Mucosa of descending colon (tissue), 3 donors: ENCODE measurements at regions not wholly inside any gene's neighbourhood (a gene's known extent, or its start where the extent isn't known, plus 50 kb on each side); places are given as distances from the start of the nearest gene placed in this dataset.

Experiments
- ATAC-seq: fragments of 200-7000 bp; cut with Tn5 transposase; one replicate; pipeline ENCODE4 v1.9.1; 2020; ENCODE audit warnings: mild to moderate bottlenecking, moderate library complexity
- DNase-seq, 3 donors: peaks; one replicate each; pipeline ENCODE4 v3.0.0-alpha.2; 2020
- H3K36me3 ChIP-seq: fragments of 200-600 bp; one replicate; pipeline ENCODE4 v1.8.0; 2021; ENCODE audit warnings: low read depth, mild to moderate bottlenecking
- H3K4me1 ChIP-seq: fragments of 200-600 bp; one replicate; pipeline ENCODE4 v1.8.0; 2021; ENCODE audit warnings: low read depth, mild to moderate bottlenecking
- H3K4me3 ChIP-seq: fragments of 200-600 bp; one replicate; pipeline ENCODE4 v1.8.0; 2021; ENCODE audit warnings: mild to moderate bottlenecking
- H3K9me3 ChIP-seq: fragments of 200-600 bp; one replicate; pipeline ENCODE4 v1.8.0; 2021; ENCODE audit warnings: mild to moderate bottlenecking
- intact Hi-C, 2 donors: fragments of 100-400 bp; cut with DNase I in 1 of 2; cut with micrococcal nuclease in 1 of 2; formaldehyde crosslinking; loops; one replicate each; pipeline versions ENCODE4 v1.11.0 to v1.11.1; 2022; cut with DNase I, micrococcal nuclease
- TF ChIP-seq, protein P1 (sequence below): fragments of 200-600 bp; IDR thresholded peaks from one replicate; pipeline ENCODE4 v1.8.0; 2022; ENCODE audit warnings: antibody characterized with exemption, mild to moderate bottlenecking
- donor health status: DM: no; HTN: no; CAD: no; lungs with moderate emphysema.
- donor health status: DM: no; HTN: no; CAD: no.
- donor health status: DM: no; HTN: yes; CAD: no.

DNA sequence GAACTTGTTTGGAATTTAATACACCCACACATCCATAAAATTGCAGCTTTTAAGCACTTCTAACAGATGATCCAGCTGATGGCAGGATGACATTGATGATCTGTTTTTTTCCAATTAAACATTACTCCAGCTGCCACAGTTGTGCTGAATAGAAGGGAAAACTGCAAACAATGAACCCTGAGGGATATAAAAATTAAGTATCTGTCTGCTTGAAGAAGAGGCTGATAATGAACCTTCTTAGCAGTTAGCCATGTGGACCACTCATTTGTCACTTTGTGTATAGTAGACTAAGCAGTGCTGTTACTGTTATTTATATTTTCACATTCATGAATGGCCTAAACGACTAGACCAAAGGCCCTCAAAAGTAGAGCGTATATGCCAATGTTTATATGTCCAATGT, 1201.0 kb upstream of the LRRTM1 start:
- DNase-seq, result no peak
- intact Hi-C loops, result no loop called here
- Histone ChIP-seq H3K4me1 (no peaks in the 10 kb centered on the region), H3K4me3 (no peak overlapping the region), H3K36me3 (no peaks in the 10 kb centered on the region), H3K9me3 (no peaks in the 10 kb centered on the region)
- ATAC-seq, result no peak
- TF ChIP-seq, protein P1, sequence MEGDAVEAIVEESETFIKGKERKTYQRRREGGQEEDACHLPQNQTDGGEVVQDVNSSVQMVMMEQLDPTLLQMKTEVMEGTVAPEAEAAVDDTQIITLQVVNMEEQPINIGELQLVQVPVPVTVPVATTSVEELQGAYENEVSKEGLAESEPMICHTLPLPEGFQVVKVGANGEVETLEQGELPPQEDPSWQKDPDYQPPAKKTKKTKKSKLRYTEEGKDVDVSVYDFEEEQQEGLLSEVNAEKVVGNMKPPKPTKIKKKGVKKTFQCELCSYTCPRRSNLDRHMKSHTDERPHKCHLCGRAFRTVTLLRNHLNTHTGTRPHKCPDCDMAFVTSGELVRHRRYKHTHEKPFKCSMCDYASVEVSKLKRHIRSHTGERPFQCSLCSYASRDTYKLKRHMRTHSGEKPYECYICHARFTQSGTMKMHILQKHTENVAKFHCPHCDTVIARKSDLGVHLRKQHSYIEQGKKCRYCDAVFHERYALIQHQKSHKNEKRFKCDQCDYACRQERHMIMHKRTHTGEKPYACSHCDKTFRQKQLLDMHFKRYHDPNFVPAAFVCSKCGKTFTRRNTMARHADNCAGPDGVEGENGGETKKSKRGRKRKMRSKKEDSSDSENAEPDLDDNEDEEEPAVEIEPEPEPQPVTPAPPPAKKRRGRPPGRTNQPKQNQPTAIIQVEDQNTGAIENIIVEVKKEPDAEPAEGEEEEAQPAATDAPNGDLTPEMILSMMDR, result no peak

DNA sequence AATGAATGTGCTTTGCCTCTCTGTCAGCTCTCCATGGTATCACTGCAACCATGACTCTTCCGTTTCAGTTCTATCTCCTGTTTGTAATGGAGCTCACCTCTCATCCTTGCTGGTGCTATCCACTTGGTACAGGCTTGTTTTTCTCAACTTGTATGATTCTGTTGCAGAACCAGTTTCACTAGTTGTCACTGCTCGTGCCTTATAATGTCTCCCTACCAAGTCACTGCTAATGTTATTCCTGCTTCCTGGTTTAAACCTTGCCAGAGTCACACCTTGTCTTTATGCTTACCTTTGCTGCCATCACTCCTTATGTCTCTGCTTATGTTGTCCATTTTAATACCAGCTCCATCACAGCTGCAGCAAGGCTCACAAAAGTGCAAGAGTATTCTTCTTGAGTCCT, 1191.0 kb upstream of the LRRTM1 start:
- Histone ChIP-seq H3K4me3 (no peak overlapping the region), H3K9me3 (peaks cover 15% of the 10 kb centered on the region), H3K36me3 (no peaks in the 10 kb centered on the region), H3K4me1 (no peaks in the 10 kb centered on the region)
- no peak for ATAC-seq
- intact Hi-C loops, result loop anchor here in 1 of 2 donors (1.0 kb wide), 1 partner anchor 22 kb away; no protein-coding TSS in a partner anchor
- TF ChIP-seq, protein P1, result no peak
- DNase-seq, result no peak

DNA sequence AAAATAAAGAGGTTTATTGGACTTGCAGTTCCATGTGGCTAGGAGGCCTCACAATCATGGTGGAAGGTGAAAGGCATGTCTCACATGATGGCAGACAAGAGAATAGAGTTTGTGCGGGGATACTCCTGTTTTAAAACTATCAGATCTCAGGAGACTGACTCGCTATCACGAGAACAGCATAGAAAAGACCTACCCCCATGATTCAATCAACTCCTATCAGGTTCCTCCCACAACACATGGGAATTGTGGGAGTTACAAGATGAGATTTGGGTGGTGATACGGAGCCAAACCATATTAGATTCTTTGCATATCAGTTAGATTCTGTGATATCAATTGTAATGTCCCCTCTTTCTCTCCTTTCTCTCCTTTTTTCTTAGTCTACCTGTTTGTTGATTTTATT, 1178.7 kb upstream of the LRRTM1 start:
- Histone ChIP-seq H3K4me3 (no peak overlapping the region), H3K9me3 (peaks cover 15% of the 10 kb centered on the region), H3K4me1 (no peaks in the 10 kb centered on the region), H3K36me3 (no peaks in the 10 kb centered on the region)
- ATAC-seq (no peak), DNase-seq (no peak)
- intact Hi-C loops, result no loop called here
- TF ChIP-seq, protein P1, result no peak

DNA sequence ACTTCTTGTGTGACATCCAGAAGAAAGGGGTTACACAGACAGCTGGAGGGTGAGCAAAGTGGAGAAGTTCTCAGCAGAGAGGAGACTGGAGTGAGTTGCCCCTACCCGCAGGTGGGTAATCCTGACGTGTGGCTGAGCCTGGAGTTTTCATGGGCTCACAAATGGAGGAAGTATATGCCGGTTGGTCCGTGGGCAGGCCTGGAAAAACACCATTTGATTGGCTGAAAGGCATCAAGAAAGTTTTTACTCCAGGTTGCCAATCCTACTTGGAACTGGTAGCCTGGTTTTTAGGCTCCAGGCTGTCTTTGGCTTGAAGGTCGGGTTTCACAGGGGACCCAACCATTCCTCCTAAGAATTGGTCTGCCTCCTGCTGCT, 1177.4 kb upstream of the LRRTM1 start:
- ATAC-seq (no peak), DNase-seq (no peak)
- Histone ChIP-seq H3K36me3 (no peaks in the 10 kb centered on the region), H3K9me3 (peaks cover 13% of the 10 kb centered on the region), H3K4me1 (no peaks in the 10 kb centered on the region), H3K4me3 (no peak overlapping the region)
- intact Hi-C loops, result no loop called here
- TF ChIP-seq, protein P1, result no peak

DNA sequence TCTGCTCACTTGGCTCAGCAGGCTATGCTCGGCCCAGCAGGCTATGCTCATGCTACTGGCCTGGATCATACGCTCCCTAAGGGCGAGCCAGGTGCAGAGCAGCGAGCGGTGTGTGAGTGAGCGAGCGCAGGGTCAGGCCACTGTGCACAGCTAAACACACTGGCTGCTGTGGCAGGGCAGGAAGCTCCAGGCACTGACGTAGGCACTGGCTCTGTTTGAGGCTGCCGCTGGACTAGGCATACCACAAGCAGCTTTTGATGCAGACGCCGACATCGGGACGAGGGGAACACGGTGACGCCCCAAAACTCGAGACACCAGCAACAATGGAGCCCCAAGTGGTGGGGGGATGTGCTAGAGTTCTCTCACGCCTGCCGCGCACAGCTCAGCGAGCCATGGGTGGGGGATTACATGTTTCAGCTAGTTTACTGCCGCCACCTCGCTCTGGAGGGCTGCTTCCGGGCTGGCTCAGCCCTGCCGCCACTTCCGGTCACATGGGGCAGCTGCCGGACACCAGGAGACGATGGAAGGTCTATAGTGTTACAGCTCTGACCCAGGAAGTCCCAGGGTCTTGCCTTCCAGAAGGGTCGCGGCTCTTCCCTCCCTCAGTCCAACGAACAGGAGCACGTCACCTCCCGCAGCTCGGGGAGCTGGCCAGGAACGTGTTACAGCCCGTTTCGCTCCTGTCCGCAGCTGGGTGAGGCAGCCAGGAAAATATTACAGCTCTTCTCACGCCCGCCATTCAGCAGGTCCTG, 1176.9 kb upstream of the LRRTM1 start:
- TF ChIP-seq, protein P1, result no peak
- Histone ChIP-seq H3K36me3 (no peaks in the 10 kb centered on the region), H3K9me3 (peaks cover 13% of the 10 kb centered on the region), H3K4me3 (no peak overlapping the region), H3K4me1 (no peaks in the 10 kb centered on the region)
- ATAC-seq, result no peak
- intact Hi-C loops, result no loop called here
- DNase-seq, result peak in 1 of 3 donors; percentile 38
